Left colon (tissue), 2 donors: ENCODE measurements at regions not wholly inside any gene's neighbourhood (a gene's known extent, or its start where the extent isn't known, plus 50 kb on each side); places are given as distances from the start of the nearest gene placed in this dataset.
"Not testable (repeated sequence)": the region's sequence is repeated elsewhere in the genome, so short reads cannot be mapped to it uniquely, and the experiment has no call there.

ENCODE experiments used
- ATAC-seq: fragments of 200-7000 bp; cut with Tn5 transposase; one replicate; pipeline ENCODE4 v1.9.1; 2020; ENCODE audit warnings: mild to moderate bottlenecking, moderate library complexity
- DNase-seq, 2 donors: peaks; one replicate each; pipeline ENCODE4 v3.0.0-alpha.2; 2020
- intact Hi-C, 2 donors: fragments of 100-400 bp; cut with DNase I in 1 of 2; cut with micrococcal nuclease in 1 of 2; formaldehyde crosslinking; loops; one replicate each; pipeline versions ENCODE4 v1.11.2 to v1.14.0; 2022; cut with DNase I, micrococcal nuclease
- donor health status: DM: no; HTN: no; CAD: no.
- donor health status: DM: yes; HTN: yes; CAD: no.

- DNase-seq: no peak
- ATAC-seq: no peak
- intact Hi-C loops: no loop called here
Observed at GRCh38 chr12:70008944-70009343, 183.9 kb downstream of the MYRFL start.

DNA sequence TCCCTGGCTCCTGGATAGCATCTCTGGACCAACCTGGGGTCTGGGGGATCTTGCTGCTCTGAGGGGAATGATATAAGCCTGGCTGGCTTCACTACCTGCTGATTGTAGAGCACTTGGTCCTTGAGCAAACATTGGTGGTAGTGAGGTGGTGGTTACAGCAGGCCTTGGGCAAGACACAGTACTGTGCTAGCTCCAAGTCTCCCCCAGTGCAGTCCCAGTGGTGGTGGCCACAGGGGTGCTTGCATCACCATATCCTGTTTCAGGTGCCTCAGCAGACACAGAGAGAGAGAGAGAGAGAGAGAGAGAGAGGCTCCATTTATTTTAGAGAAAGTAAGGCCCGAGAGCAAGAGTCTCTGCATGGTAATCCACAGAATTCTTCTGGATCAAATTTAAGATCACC is 186.3 kb downstream of the MYRFL start:
- ATAC-seq (no peak), DNase-seq (no peak)
- intact Hi-C loops: no loop called here

GRCh38 chr12:70013016-70013415 is 188.0 kb downstream of the MYRFL start:
- ATAC-seq, intact Hi-C loops, DNase-seq: not testable (repeated sequence)

DNA sequence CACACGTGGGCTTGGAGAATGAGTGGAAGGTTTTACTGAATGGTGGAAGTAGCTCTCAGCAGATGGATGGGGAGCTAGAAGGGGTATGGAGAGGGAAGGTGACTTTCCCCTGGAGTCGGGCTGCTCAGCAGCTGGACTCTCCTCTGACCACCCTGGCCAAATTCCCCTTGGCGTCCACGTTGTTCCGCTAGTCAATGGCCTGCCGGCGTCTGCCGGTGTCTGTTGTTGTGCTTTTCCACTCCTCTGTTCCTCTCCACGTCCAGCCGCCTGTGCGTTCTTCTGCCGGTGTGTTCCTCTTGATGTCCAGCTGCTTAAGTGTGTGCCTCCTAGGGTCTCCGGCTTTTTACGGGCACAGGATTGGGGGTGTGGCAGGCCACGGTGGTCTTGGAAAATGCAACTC is 203.5 kb downstream of the MYRFL start:
- no peak for DNase-seq
- intact Hi-C loops: no loop called here
- ATAC-seq: no peak

DNA sequence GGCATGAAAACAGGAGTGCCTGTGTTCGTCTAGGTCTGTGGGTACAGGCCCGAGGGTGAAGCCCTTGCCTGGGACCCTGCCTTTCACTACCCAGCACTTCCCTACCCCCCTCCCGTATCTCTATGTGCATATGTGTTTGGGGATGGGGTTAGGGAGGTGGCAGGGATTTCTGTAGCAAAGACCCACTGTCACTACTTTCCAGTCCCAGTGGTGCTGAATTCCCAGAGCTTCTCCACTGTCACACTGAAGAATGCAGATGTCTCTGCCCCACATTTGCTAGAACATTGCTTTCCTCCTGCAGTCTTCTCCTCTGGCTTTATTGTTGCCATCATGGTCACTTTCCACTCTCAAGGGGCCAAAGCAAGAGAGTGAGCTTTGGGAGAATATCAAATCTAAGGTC is 203.9 kb downstream of the MYRFL start:
- no peak for ATAC-seq
- intact Hi-C loops: no loop called here
- DNase-seq: no peak

DNA sequence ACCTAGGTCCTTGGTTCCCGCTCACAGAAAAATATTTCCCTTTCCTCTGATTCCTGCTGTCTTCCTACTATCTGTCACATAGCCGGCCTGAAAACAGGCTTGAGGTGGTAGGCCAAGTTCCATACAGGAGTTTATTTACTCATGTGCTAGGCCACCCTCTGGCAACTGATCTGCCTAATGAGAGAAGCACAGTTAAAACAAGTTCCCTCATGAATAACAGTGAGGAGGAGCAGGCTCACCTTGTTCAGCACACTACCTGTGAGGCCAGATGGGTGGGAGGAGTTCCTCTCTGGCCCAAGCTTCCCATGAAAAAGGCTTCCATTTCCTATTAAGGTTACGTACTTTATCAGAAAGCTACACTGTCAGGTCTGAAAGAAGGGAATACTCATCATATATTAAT is 206.0 kb downstream of the MYRFL start:
- intact Hi-C loops: no loop called here
- DNase-seq (no peak), ATAC-seq (no peak)

GRCh38 chr12:70032076-70032475 is 207.0 kb downstream of the MYRFL start:
- ATAC-seq: no peak
- DNase-seq: no peak
- intact Hi-C loops: no loop called here

GRCh38 chr12:70033310-70033709 is 208.3 kb downstream of the MYRFL start:
- ATAC-seq (no peak), DNase-seq (no peak)
- intact Hi-C loops: no loop called here

GRCh38 chr12:70040141-70040540 is 203.1 kb upstream of the CNOT2 start:
- DNase-seq (no peak), ATAC-seq (no peak)

DNA sequence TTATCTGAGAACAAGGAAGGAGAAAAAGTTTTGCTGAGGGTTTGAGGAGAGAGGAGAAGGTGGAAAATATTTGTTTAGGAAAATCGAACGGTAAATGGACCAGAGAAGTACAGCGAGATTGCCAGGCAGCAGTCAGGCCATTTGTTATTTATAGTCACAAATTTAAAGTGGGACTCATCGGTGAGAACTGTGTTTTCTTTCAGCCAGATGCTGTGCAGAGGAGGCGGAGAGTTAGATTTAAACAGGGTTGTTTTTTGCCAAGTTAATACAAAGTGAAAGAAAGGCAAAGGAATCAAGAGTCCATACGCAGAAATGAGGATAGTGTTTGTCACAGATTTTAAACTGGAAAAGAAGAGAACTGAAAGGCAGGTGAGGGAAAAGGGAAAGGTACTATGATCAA is 200.6 kb upstream of the CNOT2 start:
- no peak for DNase-seq
- intact Hi-C loops: no loop called here
- ATAC-seq: no peak

More at GRCh38 chr12:70040141-70040540, 203.1 kb upstream of the CNOT2 start:
- intact Hi-C loops: no loop called here

GRCh38 chr12:70043490-70044138 is 199.6 kb upstream of the CNOT2 start:
- intact Hi-C loops: no loop called here
- DNase-seq (peak; percentile 48 to 60), ATAC-seq (peak; percentile 89)

DNA sequence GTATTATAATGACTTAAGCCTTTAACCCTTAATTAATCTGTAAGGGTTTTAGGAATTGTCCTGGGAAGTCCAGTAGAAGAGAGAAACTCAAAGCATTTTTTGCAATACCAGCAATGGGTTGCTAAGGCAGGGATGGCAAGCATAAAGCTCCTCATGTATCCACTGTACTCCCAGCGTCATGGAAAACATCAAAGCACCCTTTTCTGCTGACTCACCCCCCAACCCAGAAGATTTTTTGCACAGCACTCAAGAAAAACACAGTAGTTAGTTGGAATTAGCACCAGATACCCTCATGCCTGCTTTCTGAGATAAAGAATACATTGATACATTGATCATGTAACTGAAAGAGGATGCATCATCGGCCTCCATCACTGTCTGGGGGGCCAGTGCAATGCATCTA is 199.1 kb upstream of the CNOT2 start:
- intact Hi-C loops: no loop called here
- DNase-seq (no peak), ATAC-seq (no peak)

- DNase-seq (no peak), ATAC-seq (peak; percentile 33)
- intact Hi-C loops: no loop called here
Observed at GRCh38 chr12:70045036-70045435, 198.2 kb upstream of the CNOT2 start.

DNA sequence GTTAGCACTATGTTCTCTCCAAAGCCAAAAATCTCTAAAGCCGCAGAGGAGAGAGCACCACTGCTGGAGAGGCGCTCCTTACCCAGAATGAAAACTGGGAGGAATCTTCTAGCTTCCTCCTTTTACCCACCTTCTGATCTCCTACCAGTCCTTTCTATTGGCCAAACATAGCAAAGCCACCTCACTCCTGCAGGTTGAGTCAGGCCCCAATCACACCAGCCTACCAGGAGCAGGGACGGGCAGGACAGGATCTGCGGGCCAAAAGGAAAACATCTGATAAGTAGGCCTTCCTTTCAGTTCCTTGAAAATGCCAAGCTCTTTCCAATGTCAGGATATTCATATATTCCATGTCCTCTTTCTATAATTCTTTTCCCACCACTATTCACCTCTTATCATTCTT is 197.7 kb upstream of the CNOT2 start:
- peak in 1 of 2 donors; percentile 51 for DNase-seq
- peak; percentile 7 for ATAC-seq
- intact Hi-C loops: no loop called here

DNA sequence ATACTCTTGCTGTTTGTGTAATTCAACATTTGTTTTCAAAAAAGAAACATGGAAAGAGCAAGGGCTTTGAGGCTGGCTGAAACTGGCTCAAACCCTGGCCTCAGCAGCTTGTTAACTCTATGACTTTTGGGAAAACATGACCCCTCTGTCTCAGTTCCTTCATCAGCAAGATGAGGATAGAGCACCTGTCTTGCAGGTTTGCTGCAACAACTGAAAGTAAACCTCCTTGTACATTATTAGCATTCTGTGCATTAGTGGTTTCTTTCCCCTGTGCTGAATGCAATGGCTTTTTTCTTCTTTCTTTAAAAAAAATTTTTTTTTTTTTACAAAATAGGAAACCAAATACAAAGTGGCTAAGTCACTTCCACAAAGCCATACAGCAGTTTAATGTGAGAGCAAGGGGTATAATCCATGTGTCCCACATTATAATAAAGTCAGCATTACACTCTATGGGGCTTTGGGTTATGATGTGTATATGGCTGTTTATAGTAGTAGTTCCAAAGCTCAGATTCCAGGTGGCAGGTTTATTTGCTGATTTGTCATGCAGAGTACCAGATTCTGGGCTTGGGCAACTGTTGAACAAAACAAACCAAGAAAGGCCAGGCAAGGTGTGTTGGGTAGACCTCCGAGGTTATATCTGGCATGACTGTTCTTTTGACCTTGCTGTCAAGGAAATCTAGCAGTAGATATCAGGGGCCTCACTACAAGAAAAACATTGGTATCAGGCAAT is 194.5 kb upstream of the CNOT2 start:
- DNase-seq (no peak), ATAC-seq (peak; percentile 73)
- intact Hi-C loops: no loop called here

- ATAC-seq (peak; percentile 83), DNase-seq (peak in 1 of 2 donors; percentile 42)
- intact Hi-C loops: no loop called here
Observed at GRCh38 chr12:70049596-70050360, 193.5 kb upstream of the CNOT2 start.

GRCh38 chr12:70052476-70052875 is 190.8 kb upstream of the CNOT2 start:
- intact Hi-C loops: no loop called here
- no peak for DNase-seq
- ATAC-seq: no peak

GRCh38 chr12:70052931-70053497 is 190.2 kb upstream of the CNOT2 start:
- intact Hi-C loops: no loop called here
- DNase-seq: peak; percentile 15 to 59
- peak; percentile 75 for ATAC-seq

DNA sequence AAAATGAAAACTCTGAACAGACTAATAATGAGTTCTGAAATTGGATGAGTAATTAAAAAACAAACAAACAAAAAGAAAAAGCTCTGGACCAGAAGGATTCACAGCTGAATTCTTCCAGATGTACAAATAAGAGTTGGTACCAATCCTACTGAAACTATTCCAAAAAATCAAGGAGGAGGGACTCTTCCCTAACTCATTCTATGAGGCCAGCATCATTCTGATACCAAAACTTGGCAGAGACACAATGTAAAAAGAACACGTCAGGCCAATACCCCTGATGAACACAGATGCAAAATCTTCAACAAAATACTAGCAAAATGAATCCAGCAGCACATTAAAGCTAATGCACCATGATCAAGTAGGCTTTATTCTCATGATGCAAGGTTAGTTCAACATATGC is 183.9 kb upstream of the CNOT2 start:
- DNase-seq (no peak), ATAC-seq (no peak)
- intact Hi-C loops: no loop called here

- intact Hi-C loops: no loop called here
- no peak for DNase-seq
- ATAC-seq: peak; percentile 95
Observed at GRCh38 chr12:70060634-70061033, 182.6 kb upstream of the CNOT2 start.
